Aorta (tissue), 5 donors: ENCODE measurements at regions not wholly inside any gene's neighbourhood (a gene's known extent, or its start where the extent isn't known, plus 50 kb on each side); places are given as distances from the start of the nearest gene placed in this dataset.
A peak's percentile ranks its signal among the peaks of the same experiment; 100 is the strongest.

Experiments
- ATAC-seq: fragments of 200-7000 bp; cut with Tn5 transposase; one replicate; pipeline ENCODE4 v1.9.1; 2022; ENCODE audit warnings: moderate library complexity; ENCODE audit not compliant: low FRiP score
- DNase-seq, 2 donors: peaks; one replicate each; pipeline ENCODE4 v3.0.0-alpha.2; 2020
- H3K27ac ChIP-seq, 2 donors: one replicate each; pipeline ENCODE4 v1.5.1; 2013; ENCODE audit warnings: low read length in 2 of 2, mild to moderate bottlenecking in 2 of 2, moderate library complexity in 2 of 2, control low read depth in 1 of 2, inconsistent platforms in 1 of 2, low read depth in 1 of 2
- H3K27me3 ChIP-seq, 2 donors: one replicate each; pipeline ENCODE4 v1.6.1; 2013; ENCODE audit warnings: control low read depth in 1 of 2, low read length in 1 of 2, mild to moderate bottlenecking in 1 of 2, moderate library complexity in 1 of 2; ENCODE audit not compliant: insufficient read depth in 2 of 2, control insufficient read depth in 1 of 2
- H3K36me3 ChIP-seq, 2 donors: one replicate each; pipeline ENCODE4 v1.6.1; 2013; ENCODE audit warnings: control low read depth in 1 of 2, low read length in 1 of 2, mild to moderate bottlenecking in 1 of 2; ENCODE audit not compliant: insufficient read depth in 2 of 2, control insufficient read depth in 1 of 2
- H3K4me1 ChIP-seq, 2 donors: one replicate each; pipeline ENCODE4 v1.6.1; 2013; ENCODE audit warnings: low read length in 2 of 2, control low read depth in 1 of 2, mild to moderate bottlenecking in 1 of 2, moderate library complexity in 1 of 2; ENCODE audit not compliant: insufficient read depth in 2 of 2, control insufficient read depth in 1 of 2
- H3K4me3 ChIP-seq, 2 donors: one replicate each; pipeline ENCODE4 v1.5.1; 2013; ENCODE audit warnings: low read length in 2 of 2, control low read depth in 1 of 2, mild to moderate bottlenecking in 1 of 2
- H3K9me3 ChIP-seq: one replicate; pipeline ENCODE4 v1.6.1; 2013; ENCODE audit warnings: mild to moderate bottlenecking, low read length; ENCODE audit not compliant: control insufficient read depth
- WGBS, 2 donors: extraction: QIAGEN DNeasy Blood & Tissue Kit; methylation state at CpG; one replicate each; pipeline ENCODE4 v1.1.7; 2013; 5-methylcytosine and 5-hydroxymethylcytosine counted together
- intact Hi-C, 2 donors: fragments of 100-400 bp; cut with DNase I; formaldehyde crosslinking; loops; one replicate each; pipeline versions ENCODE4 v1.14.2 to v1.15.0; 2022
- donor health status: healthy with polysubstance abuse.
- donor health status: Bipolar disorder and iron deficiency.
- donor health status: DM: no; HTN: no; CAD: no.
- donor health status: DM: no; HTN: no; CAD: no.
- donor health status: DM: yes; HTN: yes; CAD: no.

GRCh38 chr15:97490429-97490828 lies 470.1 kb upstream of the ARRDC4 start:
- Histone ChIP-seq H3K36me3 (no peaks in the 10 kb centered on the region), H3K4me3 (no peak overlapping the region), H3K9me3 (no peaks in the 10 kb centered on the region), H3K27me3 (no peaks in the 10 kb centered on the region), H3K4me1 (no peaks in the 10 kb centered on the region), H3K27ac (no peak overlapping the region)
- ATAC-seq (no peak), DNase-seq (no peak)
- WGBS, 2 donors = 63 to 70% methylated on average over 4 of the region's 4 CpGs
- intact Hi-C loops = loop anchor here in 1 of 2 donors (10.0 kb wide), 1 partner anchor 64 kb away; no protein-coding TSS in a partner anchor

- Histone ChIP-seq H3K4me1 (no peaks in the 10 kb centered on the region), H3K9me3 (no peaks in the 10 kb centered on the region), H3K36me3 (no peaks in the 10 kb centered on the region), H3K4me3 (no peak overlapping the region), H3K27ac (no peak overlapping the region), H3K27me3 (no peaks in the 10 kb centered on the region)
- WGBS, 2 donors = 82 to 96% methylated on average over 1 of the region's 1 CpG
- ATAC-seq (no peak), DNase-seq (no peak)
- intact Hi-C loops = no loop called here
Observed at GRCh38 chr15:97501291-97501690, 459.2 kb upstream of the ARRDC4 start.

- intact Hi-C loops = no loop called here
- no peak for ATAC-seq
- Histone ChIP-seq H3K4me1 (no peaks in the 10 kb centered on the region), H3K27me3 (no peaks in the 10 kb centered on the region), H3K36me3 (no peaks in the 10 kb centered on the region), H3K4me3 (no peak overlapping the region), H3K9me3 (no peaks in the 10 kb centered on the region), H3K27ac (no peak overlapping the region)
- no peak for DNase-seq
- WGBS, 2 donors = 40 to 43% methylated on average over 2 of the region's 2 CpGs
Observed at GRCh38 chr15:97502038-97502437, 458.5 kb upstream of the ARRDC4 start.

- Histone ChIP-seq H3K27me3 (no peaks in the 10 kb centered on the region), H3K9me3 (no peaks in the 10 kb centered on the region), H3K4me3 (no peak overlapping the region), H3K27ac (no peak overlapping the region), H3K4me1 (no peaks in the 10 kb centered on the region), H3K36me3 (no peaks in the 10 kb centered on the region)
- no peak for ATAC-seq
- WGBS, 2 donors = 29 to 45% methylated on average over 6 of the region's 6 CpGs
- DNase-seq = no peak
- intact Hi-C loops = no loop called here
Observed at GRCh38 chr15:97504031-97504792, 456.3 kb upstream of the ARRDC4 start.

GRCh38 chr15:97517737-97518136 lies 442.8 kb upstream of the ARRDC4 start:
- H3K36me3 ChIP-seq = no peaks in the 10 kb centered on the region
- H3K4me1 ChIP-seq = no peaks in the 10 kb centered on the region
- no peak overlapping the region for H3K4me3 ChIP-seq
- ATAC-seq = no peak
- intact Hi-C loops = no loop called here
- no peaks in the 10 kb centered on the region for H3K27me3 ChIP-seq
- 86 to 88% methylated on average over 2 of the region's 2 CpGs for WGBS, 2 donors
- H3K27ac ChIP-seq = no peak overlapping the region
- no peaks in the 10 kb centered on the region for H3K9me3 ChIP-seq
- DNase-seq = no peak

GRCh38 chr15:97520689-97521088 lies 439.8 kb upstream of the ARRDC4 start:
- Histone ChIP-seq H3K9me3 (no peaks in the 10 kb centered on the region), H3K27me3 (no peaks in the 10 kb centered on the region), H3K4me1 (no peaks in the 10 kb centered on the region), H3K27ac (no peak overlapping the region), H3K4me3 (no peak overlapping the region), H3K36me3 (no peaks in the 10 kb centered on the region)
- ATAC-seq = no peak
- no peak for DNase-seq
- intact Hi-C loops = no loop called here
- WGBS, 2 donors = 57 to 58% methylated on average over 4 of the region's 4 CpGs

- ATAC-seq = peak; percentile 44
- no peak overlapping the region for H3K4me3 ChIP-seq
Observed at GRCh38 chr15:97521381-97522285, 438.9 kb upstream of the ARRDC4 start.

GRCh38 chr15:97522347-97522746 lies 438.2 kb upstream of the ARRDC4 start:
- H3K27ac ChIP-seq = no peak overlapping the region
- no peaks in the 10 kb centered on the region for H3K9me3 ChIP-seq
- DNase-seq (no peak), ATAC-seq (no peak)
- H3K4me1 ChIP-seq = no peaks in the 10 kb centered on the region
- 75% methylated on average over 16 of the region's 16 CpGs for WGBS, 2 donors
- H3K36me3 ChIP-seq = no peaks in the 10 kb centered on the region
- intact Hi-C loops = no loop called here
- H3K4me3 ChIP-seq = no peak overlapping the region
- no peaks in the 10 kb centered on the region for H3K27me3 ChIP-seq

More at GRCh38 chr15:97521381-97522285, 438.9 kb upstream of the ARRDC4 start:
- Histone ChIP-seq H3K36me3 (no peaks in the 10 kb centered on the region), H3K9me3 (no peaks in the 10 kb centered on the region), H3K4me1 (no peaks in the 10 kb centered on the region), H3K27ac (no peak overlapping the region), H3K27me3 (no peaks in the 10 kb centered on the region)
- 24 to 26% methylated on average over 21 of the region's 21 CpGs for WGBS, 2 donors
- no peak for DNase-seq
- intact Hi-C loops = no loop called here

GRCh38 chr15:97525809-97526208 lies 434.7 kb upstream of the ARRDC4 start:
- H3K27me3 ChIP-seq = no peaks in the 10 kb centered on the region
- DNase-seq (no peak), ATAC-seq (no peak)
- no peaks in the 10 kb centered on the region for H3K4me1 ChIP-seq
- H3K4me3 ChIP-seq = no peak overlapping the region
- no peaks in the 10 kb centered on the region for H3K36me3 ChIP-seq
- no peak overlapping the region for H3K27ac ChIP-seq
- no peaks in the 10 kb centered on the region for H3K9me3 ChIP-seq
- intact Hi-C loops = no loop called here
